ENCODE measurements at regions not wholly inside any gene's neighbourhood (a gene's known extent, or its start where the extent isn't known, plus 50 kb on each side); places are given as distances from the start of the nearest gene placed in this dataset.
A peak's percentile ranks its signal among the peaks of the same experiment; 100 is the strongest.

DNA sequence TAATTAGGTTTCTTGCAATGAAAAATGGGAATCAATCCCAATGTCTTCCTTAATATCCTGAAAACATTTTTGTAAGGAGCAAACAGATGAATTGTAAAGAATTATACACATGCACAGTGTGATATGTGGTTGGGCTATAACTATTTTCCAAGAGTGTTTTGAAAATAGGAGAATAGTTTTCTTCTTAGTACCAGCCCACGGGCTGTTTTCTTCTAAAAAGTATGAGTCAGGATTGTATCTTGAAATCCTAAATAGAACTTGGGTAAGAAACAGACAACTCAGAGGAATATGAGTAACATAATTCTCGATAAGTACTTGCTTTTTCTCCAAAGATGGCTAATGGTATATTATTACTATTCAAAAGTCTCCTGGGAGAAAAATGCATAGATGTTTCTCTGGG, 136.7 kb downstream of the MAGEC2 start:
- TF ChIP-seq, protein P1, sequence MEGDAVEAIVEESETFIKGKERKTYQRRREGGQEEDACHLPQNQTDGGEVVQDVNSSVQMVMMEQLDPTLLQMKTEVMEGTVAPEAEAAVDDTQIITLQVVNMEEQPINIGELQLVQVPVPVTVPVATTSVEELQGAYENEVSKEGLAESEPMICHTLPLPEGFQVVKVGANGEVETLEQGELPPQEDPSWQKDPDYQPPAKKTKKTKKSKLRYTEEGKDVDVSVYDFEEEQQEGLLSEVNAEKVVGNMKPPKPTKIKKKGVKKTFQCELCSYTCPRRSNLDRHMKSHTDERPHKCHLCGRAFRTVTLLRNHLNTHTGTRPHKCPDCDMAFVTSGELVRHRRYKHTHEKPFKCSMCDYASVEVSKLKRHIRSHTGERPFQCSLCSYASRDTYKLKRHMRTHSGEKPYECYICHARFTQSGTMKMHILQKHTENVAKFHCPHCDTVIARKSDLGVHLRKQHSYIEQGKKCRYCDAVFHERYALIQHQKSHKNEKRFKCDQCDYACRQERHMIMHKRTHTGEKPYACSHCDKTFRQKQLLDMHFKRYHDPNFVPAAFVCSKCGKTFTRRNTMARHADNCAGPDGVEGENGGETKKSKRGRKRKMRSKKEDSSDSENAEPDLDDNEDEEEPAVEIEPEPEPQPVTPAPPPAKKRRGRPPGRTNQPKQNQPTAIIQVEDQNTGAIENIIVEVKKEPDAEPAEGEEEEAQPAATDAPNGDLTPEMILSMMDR (IDR thresholded peaks at IDR 0.05; ENCODE audit: insufficient read depth, low read length), result no peak
- no peak for DNase-seq (ENCODE audit: low read depth)
- no peak overlapping the region for H3K4me3 ChIP-seq (ENCODE audit: low read depth, low read length)

DNA sequence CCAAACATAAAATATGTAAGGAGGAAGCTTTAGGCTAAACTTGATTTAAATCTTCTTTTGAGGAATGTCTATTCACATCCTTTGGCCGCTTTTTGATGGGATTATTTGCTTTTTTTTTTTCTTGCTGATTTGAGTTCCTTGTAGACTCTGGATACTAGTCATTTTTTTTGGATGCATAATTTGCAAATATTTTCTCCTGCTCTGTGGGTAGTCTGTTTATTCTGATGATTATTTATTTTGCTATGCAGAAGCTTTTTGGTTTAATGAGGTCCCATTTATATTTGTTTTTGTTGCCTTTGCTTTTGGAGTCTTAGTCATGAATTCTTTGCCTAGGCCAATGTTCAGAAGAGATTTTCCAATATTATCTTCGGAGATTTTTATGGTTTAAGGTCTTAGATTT, 144.9 kb downstream of the MAGEC2 start:
- no peak for DNase-seq (ENCODE audit: low read depth)
- TF ChIP-seq, protein P1 (IDR thresholded peaks at IDR 0.05; ENCODE audit: insufficient read depth, low read length), result no peak
- H3K4me3 ChIP-seq (ENCODE audit: low read depth, low read length), result no peak overlapping the region

DNA sequence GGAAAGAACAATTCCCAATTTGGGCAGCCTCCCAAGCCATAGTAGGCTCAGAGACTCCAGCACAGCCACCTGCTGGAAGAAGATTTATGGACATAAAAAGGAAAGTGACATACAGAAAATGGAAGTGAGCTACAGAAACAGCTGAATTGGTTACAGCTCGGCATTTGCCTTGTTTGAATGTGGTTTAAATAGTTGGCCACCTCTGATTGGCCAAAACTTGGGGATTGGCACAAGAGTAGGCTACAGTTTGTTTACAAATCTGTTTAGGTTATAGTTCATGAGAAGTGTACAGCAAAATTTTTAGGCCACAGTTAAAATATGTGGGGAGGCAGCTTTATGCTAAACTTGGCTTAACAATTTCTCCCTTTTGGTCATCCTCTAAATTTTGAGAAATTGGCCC, 150.4 kb downstream of the MAGEC1 start:
- no peak overlapping the region for H3K4me3 ChIP-seq (ENCODE audit: low read depth, low read length)
- TF ChIP-seq, protein P1 (IDR thresholded peaks at IDR 0.05; ENCODE audit: insufficient read depth, low read length), result no peak
- no peak for DNase-seq (ENCODE audit: low read depth)

DNA sequence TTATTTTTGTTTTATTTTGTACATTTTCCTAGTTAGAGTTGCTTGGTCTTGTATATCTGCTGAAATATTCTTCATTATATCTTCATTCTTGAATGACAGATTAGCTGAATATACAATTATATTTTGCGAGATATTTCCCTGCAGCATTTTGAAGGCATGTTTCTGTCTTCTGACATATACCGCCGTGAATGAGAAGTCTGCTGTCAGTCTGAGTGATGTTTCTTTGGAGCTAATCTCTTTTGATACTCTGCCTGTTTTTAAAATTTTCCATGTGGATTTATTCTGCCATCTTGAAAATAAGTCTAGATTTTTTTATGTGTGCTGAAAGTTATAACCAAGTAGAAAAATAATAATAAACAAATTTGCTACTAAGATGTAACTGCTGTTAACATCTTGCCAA, 148.5 kb downstream of the MAGEC1 start:
- DNase-seq (ENCODE audit: low read depth), result no peak
- TF ChIP-seq, protein P1 (IDR thresholded peaks at IDR 0.05; ENCODE audit: insufficient read depth, low read length), result no peak
- no peak overlapping the region for H3K4me3 ChIP-seq (ENCODE audit: low read depth, low read length)

DNA sequence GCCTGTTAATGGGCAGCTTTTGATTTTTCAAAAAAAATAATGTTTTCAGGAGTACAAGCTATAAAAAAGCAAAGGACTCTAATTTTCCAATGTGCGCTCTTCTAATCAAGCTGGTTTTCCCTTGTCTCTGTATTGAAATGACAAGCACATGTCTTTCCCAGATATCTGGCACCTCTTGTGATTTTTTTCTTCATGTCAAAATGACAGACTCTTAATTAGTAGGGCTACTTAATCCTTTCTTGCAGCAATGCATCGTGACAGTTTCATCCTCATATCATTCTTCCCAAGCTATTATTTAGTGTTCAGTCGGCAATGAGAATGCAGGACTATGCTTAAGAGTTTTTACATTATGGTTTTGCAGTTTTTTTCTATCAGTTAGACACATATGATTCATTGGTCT, 139.5 kb downstream of the MAGEC1 start:
- H3K4me3 ChIP-seq (ENCODE audit: low read depth, low read length), result no peak overlapping the region
- DNase-seq (ENCODE audit: low read depth), result no peak
- TF ChIP-seq, protein P1 (IDR thresholded peaks at IDR 0.05; ENCODE audit: insufficient read depth, low read length), result no peak

DNA sequence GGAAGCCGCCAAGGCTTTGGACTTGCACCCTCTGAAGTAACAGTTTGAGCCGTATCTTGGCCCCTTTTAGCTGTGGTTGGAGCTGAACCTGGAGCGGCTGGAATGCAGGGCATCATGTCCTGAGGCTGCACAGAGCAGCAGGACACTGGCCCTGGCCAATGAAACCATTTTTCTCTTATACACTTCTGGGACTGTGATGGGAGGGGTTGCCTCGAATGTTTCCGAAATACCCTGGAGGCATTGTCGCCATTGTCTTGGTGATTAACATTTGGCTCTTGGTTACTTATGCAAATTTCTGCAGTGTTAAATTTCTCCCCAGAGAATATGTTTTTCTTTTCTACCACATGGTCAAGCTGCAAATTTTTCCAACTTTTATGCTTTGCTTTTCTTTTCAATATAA, 137.2 kb downstream of the MAGEC1 start:
- no peak overlapping the region for H3K4me3 ChIP-seq (ENCODE audit: low read depth, low read length)
- DNase-seq (ENCODE audit: low read depth), result no peak
- TF ChIP-seq, protein P1 (IDR thresholded peaks at IDR 0.05; ENCODE audit: insufficient read depth, low read length), result no peak

DNA sequence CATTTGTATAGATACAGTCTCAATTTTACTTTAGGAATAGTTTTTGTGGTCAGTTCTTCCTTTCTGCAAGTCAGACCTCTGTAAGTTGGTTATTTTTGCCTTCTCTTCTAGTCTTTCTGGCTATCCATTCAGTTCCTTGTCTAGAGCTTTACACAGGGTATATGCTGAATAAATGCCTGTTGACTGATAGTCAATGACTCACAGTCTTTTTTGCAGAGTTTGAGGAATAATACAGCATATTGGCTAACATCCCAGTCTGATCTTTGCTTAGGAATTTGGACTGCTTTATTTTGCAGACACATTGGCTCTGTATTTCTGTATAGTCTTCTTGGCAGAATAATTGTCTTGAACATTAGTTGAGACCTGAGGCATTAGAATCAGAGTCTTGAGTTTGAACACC, 132.4 kb downstream of the MAGEC1 start:
- H3K4me3 ChIP-seq (ENCODE audit: low read depth, low read length), result no peak overlapping the region
- DNase-seq (ENCODE audit: low read depth), result peak; percentile 2
- TF ChIP-seq, protein P1 (IDR thresholded peaks at IDR 0.05; ENCODE audit: insufficient read depth, low read length), result no peak

Measured in fibroblast of the aortic adventitia (primary cell).